ENCODE measurements at regions not wholly inside any gene's neighbourhood (a gene's known extent, or its start where the extent isn't known, plus 50 kb on each side); places are given as distances from the start of the nearest gene placed in this dataset.

DNA sequence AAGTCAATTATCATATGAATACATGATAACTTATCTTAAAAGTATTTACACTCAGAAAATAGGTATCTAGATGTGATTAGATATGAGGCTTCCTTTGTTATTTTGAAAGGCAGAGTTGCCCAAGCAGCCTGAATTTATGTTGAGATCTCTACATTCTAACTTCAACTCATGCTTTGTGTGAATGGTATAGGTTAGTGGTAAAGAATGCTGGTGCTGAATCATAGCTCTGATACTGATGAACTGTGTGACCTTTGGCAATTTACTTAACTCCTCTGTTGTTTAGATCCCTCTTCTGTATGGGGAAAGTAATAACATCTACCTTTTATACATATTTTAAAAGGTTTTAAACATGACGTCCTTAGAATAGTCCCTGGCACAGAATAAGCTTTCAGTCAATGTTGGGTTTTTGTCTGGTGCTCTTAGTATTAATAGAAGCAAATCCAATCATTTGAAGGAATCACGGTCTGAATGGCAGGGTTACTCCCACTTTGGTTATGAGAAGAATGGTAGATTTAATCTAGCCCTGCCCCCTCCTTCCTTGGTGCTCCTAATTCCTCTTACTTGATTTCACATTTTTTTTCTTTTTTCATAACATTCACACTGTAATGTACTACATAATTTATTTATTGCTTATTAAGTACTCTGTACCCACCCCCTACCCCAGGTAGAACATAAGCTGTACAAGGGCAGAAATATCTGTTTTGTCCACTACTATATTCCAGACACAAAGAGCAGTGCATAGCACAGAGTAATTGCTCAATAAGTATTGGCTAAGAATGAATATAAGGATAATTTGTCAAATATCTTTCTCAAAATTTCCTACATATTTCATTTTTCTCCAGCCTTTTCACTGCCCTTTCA is 203.3 kb upstream of the KRR1 start:
- Histone ChIP-seq H3K9ac (ENCODE audit: low read length in 3 of 3) (no peak overlapping the region), H3K27me3 (ENCODE audit: control insufficient read depth, insufficient read depth, low read length) (no peaks in the 10 kb centered on the region), H3K27ac (ENCODE audit: low read depth in 2 of 2, low read length in 2 of 2) (no peak overlapping the region), H3K9me3 (ENCODE audit: control insufficient read depth in 2 of 3, insufficient read depth in 1 of 3, low read length in 3 of 3) (no peaks in the 10 kb centered on the region), H3K36me3 (ENCODE audit: control insufficient read depth in 2 of 3, insufficient read depth in 3 of 3, low read length in 3 of 3) (no peaks in the 10 kb centered on the region), H3K4me1 (ENCODE audit: control insufficient read depth in 2 of 3, insufficient read depth in 2 of 3, low read depth in 1 of 3, low read length in 3 of 3) (no peaks in the 10 kb centered on the region), H3K4me3 (ENCODE audit: low read length in 3 of 3) (no peak overlapping the region)
- intact Hi-C loops (cut with DNase I) = no loop called here
- FAIRE-seq = no peak
- TF ChIP-seq, protein P1, sequence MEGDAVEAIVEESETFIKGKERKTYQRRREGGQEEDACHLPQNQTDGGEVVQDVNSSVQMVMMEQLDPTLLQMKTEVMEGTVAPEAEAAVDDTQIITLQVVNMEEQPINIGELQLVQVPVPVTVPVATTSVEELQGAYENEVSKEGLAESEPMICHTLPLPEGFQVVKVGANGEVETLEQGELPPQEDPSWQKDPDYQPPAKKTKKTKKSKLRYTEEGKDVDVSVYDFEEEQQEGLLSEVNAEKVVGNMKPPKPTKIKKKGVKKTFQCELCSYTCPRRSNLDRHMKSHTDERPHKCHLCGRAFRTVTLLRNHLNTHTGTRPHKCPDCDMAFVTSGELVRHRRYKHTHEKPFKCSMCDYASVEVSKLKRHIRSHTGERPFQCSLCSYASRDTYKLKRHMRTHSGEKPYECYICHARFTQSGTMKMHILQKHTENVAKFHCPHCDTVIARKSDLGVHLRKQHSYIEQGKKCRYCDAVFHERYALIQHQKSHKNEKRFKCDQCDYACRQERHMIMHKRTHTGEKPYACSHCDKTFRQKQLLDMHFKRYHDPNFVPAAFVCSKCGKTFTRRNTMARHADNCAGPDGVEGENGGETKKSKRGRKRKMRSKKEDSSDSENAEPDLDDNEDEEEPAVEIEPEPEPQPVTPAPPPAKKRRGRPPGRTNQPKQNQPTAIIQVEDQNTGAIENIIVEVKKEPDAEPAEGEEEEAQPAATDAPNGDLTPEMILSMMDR (IDR thresholded peaks at IDR 0.05; ENCODE audit: borderline replicate concordance, extremely low read depth, insufficient read depth) = no peak
- no peak for DNase-seq

DNA sequence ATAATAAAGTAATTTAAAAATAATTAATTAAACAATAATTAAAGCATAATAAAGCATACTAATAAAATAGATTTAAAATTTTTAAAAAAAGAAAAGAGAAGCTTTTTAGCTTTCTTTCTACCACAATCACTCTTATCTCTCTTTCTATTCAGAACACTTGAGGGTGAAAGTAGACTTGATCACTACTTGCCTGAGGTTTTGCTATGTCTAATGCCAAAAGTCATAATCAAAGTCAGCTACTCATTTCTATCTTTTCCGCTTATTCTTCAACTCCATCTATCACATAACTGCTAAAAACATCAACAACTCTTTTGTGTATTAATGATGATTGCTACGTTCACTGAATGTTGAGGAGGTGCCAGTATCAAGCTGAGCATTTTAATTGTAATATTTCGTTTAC is 202.0 kb upstream of the KRR1 start:
- H3K36me3 ChIP-seq (ENCODE audit: control insufficient read depth in 2 of 3, insufficient read depth in 3 of 3, low read length in 3 of 3) = no peaks in the 10 kb centered on the region
- H3K9me3 ChIP-seq (ENCODE audit: control insufficient read depth in 2 of 3, insufficient read depth in 1 of 3, low read length in 3 of 3) = no peaks in the 10 kb centered on the region
- H3K4me3 ChIP-seq (ENCODE audit: low read length in 3 of 3) = no peak overlapping the region
- H3K27me3 ChIP-seq (ENCODE audit: control insufficient read depth, insufficient read depth, low read length) = no peaks in the 10 kb centered on the region
- intact Hi-C loops (cut with DNase I) = no loop called here
- no peak for DNase-seq
- no peaks in the 10 kb centered on the region for H3K4me1 ChIP-seq (ENCODE audit: control insufficient read depth in 2 of 3, insufficient read depth in 2 of 3, low read depth in 1 of 3, low read length in 3 of 3)
- no peak overlapping the region for H3K9ac ChIP-seq (ENCODE audit: low read length in 3 of 3)
- TF ChIP-seq, protein P1 (IDR thresholded peaks at IDR 0.05; ENCODE audit: borderline replicate concordance, extremely low read depth, insufficient read depth) = no peak
- no peak for FAIRE-seq
- no peak overlapping the region for H3K27ac ChIP-seq (ENCODE audit: low read depth in 2 of 2, low read length in 2 of 2)

DNA sequence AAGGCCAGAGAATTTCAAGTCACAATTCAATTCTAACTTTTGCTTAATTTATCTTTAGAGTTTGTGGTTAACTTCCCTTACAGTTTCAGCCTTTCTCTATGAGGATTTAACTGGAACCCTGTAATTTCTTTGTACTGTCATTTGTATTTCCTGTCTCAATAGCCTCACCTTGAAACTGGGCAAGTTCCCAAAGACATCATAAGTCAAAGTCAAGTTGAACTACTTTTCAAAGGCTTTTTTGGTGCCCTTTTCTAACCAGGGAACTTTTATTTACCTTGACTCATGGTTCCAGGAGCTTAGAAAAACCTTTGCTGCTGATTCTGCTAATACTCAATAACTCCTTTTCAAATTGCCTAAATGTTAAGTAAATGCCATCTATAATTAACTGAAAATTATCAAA is 200.8 kb upstream of the KRR1 start:
- no peaks in the 10 kb centered on the region for H3K36me3 ChIP-seq (ENCODE audit: control insufficient read depth in 2 of 3, insufficient read depth in 3 of 3, low read length in 3 of 3)
- FAIRE-seq (no peak), DNase-seq (peak in 1 of 5 donors; percentile 62)
- no peaks in the 10 kb centered on the region for H3K9me3 ChIP-seq (ENCODE audit: control insufficient read depth in 2 of 3, insufficient read depth in 1 of 3, low read length in 3 of 3)
- H3K9ac ChIP-seq (ENCODE audit: low read length in 3 of 3) = no peak overlapping the region
- intact Hi-C loops (cut with DNase I) = no loop called here
- no peak overlapping the region for H3K4me3 ChIP-seq (ENCODE audit: low read length in 3 of 3)
- H3K4me1 ChIP-seq (ENCODE audit: control insufficient read depth in 2 of 3, insufficient read depth in 2 of 3, low read depth in 1 of 3, low read length in 3 of 3) = no peaks in the 10 kb centered on the region
- no peaks in the 10 kb centered on the region for H3K27me3 ChIP-seq (ENCODE audit: control insufficient read depth, insufficient read depth, low read length)
- TF ChIP-seq, protein P1 (IDR thresholded peaks at IDR 0.05; ENCODE audit: borderline replicate concordance, extremely low read depth, insufficient read depth) = no peak
- no peak overlapping the region for H3K27ac ChIP-seq (ENCODE audit: low read depth in 2 of 2, low read length in 2 of 2)

Measured in kidney (tissue), 13 donors.